Tibial nerve (tissue), 4 donors: ENCODE measurements at regions not wholly inside any gene's neighbourhood (a gene's known extent, or its start where the extent isn't known, plus 50 kb on each side); places are given as distances from the start of the nearest gene placed in this dataset.

Experiments
- EP300 ChIP-seq, 2 donors: sonication (generic); formaldehyde crosslinking; IDR thresholded peaks; one replicate each; pipeline ENCODE4 v1.6.1; 2017; ENCODE audit warnings: antibody characterized with exemption in 2 of 2, mild to moderate bottlenecking in 1 of 2
- POLR2A ChIP-seq, 2 donors: fragments of 450-650 bp; IDR thresholded peaks; one replicate each; pipeline ENCODE4 v1.6.1; 2017; ENCODE audit warnings: antibody characterized with exemption in 2 of 2, mild to moderate bottlenecking in 2 of 2, moderate library complexity in 2 of 2
- TF ChIP-seq, protein P1 (sequence below), 5 experiments: fragments of 200-600 bp in 3 of 5; fragments of 450-650 bp in 2 of 5; sonication (generic) in 3 of 5; IDR thresholded peaks; one replicate each; pipeline ENCODE4 v1.5.1; 2016 to 2019; ENCODE audit warnings: antibody characterized with exemption in 5 of 5, mild to moderate bottlenecking in 3 of 5, moderate library complexity in 2 of 5

DNA sequence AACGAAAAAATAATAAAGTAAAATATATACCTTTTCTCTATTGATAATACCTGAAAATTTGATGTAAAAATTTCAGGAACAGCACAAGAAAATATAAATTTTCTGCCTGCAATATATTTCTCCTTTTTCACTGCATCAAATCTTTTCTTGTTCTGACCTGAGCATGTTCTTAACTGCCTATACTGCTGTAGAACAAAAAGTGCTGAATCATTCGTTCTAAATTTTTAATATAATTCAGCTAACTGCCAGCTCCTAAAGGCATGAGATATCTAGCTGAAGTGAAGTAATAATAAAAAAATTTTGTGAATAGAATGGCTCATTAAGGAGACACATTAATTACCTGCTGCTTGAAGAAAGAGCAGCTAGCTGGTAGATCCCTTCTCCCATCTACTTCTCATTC, 188.6 kb upstream of the FKBP1C start:
- TF ChIP-seq POLR2A (IDR thresholded peaks at IDR 0.05): no peak
- TF ChIP-seq, protein P1, sequence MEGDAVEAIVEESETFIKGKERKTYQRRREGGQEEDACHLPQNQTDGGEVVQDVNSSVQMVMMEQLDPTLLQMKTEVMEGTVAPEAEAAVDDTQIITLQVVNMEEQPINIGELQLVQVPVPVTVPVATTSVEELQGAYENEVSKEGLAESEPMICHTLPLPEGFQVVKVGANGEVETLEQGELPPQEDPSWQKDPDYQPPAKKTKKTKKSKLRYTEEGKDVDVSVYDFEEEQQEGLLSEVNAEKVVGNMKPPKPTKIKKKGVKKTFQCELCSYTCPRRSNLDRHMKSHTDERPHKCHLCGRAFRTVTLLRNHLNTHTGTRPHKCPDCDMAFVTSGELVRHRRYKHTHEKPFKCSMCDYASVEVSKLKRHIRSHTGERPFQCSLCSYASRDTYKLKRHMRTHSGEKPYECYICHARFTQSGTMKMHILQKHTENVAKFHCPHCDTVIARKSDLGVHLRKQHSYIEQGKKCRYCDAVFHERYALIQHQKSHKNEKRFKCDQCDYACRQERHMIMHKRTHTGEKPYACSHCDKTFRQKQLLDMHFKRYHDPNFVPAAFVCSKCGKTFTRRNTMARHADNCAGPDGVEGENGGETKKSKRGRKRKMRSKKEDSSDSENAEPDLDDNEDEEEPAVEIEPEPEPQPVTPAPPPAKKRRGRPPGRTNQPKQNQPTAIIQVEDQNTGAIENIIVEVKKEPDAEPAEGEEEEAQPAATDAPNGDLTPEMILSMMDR (IDR thresholded peaks at IDR 0.05): no peak
- no peak for TF ChIP-seq EP300 (IDR thresholded peaks at IDR 0.05)
